Mesenchymal stem cell (in vitro differentiated cells and primary cell): ENCODE measurements at regions not wholly inside any gene's neighbourhood (a gene's known extent, or its start where the extent isn't known, plus 50 kb on each side); places are given as distances from the start of the nearest gene placed in this dataset.

Source experiments
- DNase-seq: peaks from one replicate; pipeline ENCODE4 v3.0.0-alpha.2; 2013
- H2AFZ ChIP-seq: one replicate; pipeline ENCODE4 v1.6.1; 2013; ENCODE audit warnings: low read depth, mild to moderate bottlenecking, control low read depth, inconsistent platforms, low read length, moderate library complexity
- H2AK5ac ChIP-seq: 2 replicates; pipeline ENCODE4 v1.6.1; 2013; ENCODE audit warnings: low read length, moderate library complexity, mild to moderate bottlenecking, inconsistent platforms; ENCODE audit not compliant: severe bottlenecking
- H2BK120ac ChIP-seq: one replicate; pipeline ENCODE4 v1.6.1; 2013; ENCODE audit warnings: low read depth, mild to moderate bottlenecking, inconsistent platforms, low read length, moderate library complexity
- H2BK12ac ChIP-seq, 2 experiments: one replicate each; pipeline ENCODE4 v1.6.1; 2013; ENCODE audit warnings: inconsistent platforms in 2 of 2, low read length in 2 of 2, mild to moderate bottlenecking in 2 of 2, moderate library complexity in 2 of 2, control low read depth in 1 of 2
- H2BK15ac ChIP-seq: one replicate; pipeline ENCODE4 v1.6.1; 2013; ENCODE audit warnings: mild to moderate bottlenecking, low read depth, inconsistent platforms; ENCODE audit not compliant: poor library complexity, severe bottlenecking
- H2BK5ac ChIP-seq: 2 replicates; pipeline ENCODE4 v1.6.1; 2013; ENCODE audit warnings: low read depth, mild to moderate bottlenecking, low read length, control low read depth, inconsistent platforms; ENCODE audit not compliant: poor library complexity, severe bottlenecking
- H3K14ac ChIP-seq, 2 experiments: one replicate each; pipeline ENCODE4 v1.6.1; 2013; ENCODE audit warnings: inconsistent platforms in 2 of 2, low read length in 2 of 2, control low read depth in 1 of 2, mild to moderate bottlenecking in 1 of 2, moderate library complexity in 1 of 2
- H3K18ac ChIP-seq, 2 experiments: one replicate each; pipeline ENCODE4 v1.6.1; 2013; ENCODE audit warnings: inconsistent platforms in 2 of 2, low read length in 2 of 2, control low read depth in 1 of 2, low read depth in 1 of 2, mild to moderate bottlenecking in 1 of 2
- H3K23ac ChIP-seq, 2 experiments: one replicate each; pipeline ENCODE4 v1.6.1; 2013; ENCODE audit warnings: inconsistent platforms in 2 of 2, low read length in 2 of 2, mild to moderate bottlenecking in 2 of 2, moderate library complexity in 2 of 2, control low read depth in 1 of 2
- H3K27ac ChIP-seq: 2 replicates; pipeline ENCODE4 v1.5.1; 2013; ENCODE audit warnings: mild to moderate bottlenecking, moderate library complexity, low read length, control low read depth, inconsistent platforms; ENCODE audit not compliant: poor library complexity, severe bottlenecking
- H3K27me3 ChIP-seq, 2 experiments: 2 replicates each; pipeline versions ENCODE4 v1.6.1 to v1.7.0; 2013; ENCODE audit warnings: low read length in 2 of 2, mild to moderate bottlenecking in 2 of 2, moderate library complexity in 2 of 2, control low read depth in 1 of 2, inconsistent platforms in 1 of 2; ENCODE audit not compliant: control insufficient read depth in 1 of 2, insufficient read depth in 1 of 2
- H3K36me3 ChIP-seq, 2 experiments: 2 replicates each; pipeline versions ENCODE4 v1.6.1 to v1.7.0; 2013; ENCODE audit warnings: low read length in 2 of 2, control low read depth in 1 of 2, inconsistent platforms in 1 of 2, low read depth in 1 of 2, mild to moderate bottlenecking in 1 of 2; ENCODE audit not compliant: insufficient read depth in 2 of 2, control insufficient read depth in 1 of 2
- H3K4ac ChIP-seq, 2 experiments: one replicate each; pipeline ENCODE4 v1.6.1; 2013; ENCODE audit warnings: inconsistent platforms in 2 of 2, low read length in 2 of 2, mild to moderate bottlenecking in 2 of 2, moderate library complexity in 2 of 2, control low read depth in 1 of 2, low read depth in 1 of 2
- H3K4me1 ChIP-seq: 2 replicates; pipeline ENCODE4 v1.6.1; 2013; ENCODE audit warnings: low read depth, low read length, control low read depth; ENCODE audit not compliant: control insufficient read depth, insufficient read depth
- H3K4me2 ChIP-seq: 2 replicates; pipeline ENCODE4 v1.6.1; 2013; ENCODE audit warnings: low read length, mild to moderate bottlenecking, inconsistent platforms; ENCODE audit not compliant: poor library complexity, severe bottlenecking
- H3K4me3 ChIP-seq, 2 experiments: 2 replicates each; pipeline versions ENCODE4 v1.5.1 to v1.7.0; 2013; ENCODE audit warnings: low read length in 2 of 2, mild to moderate bottlenecking in 2 of 2, control low read depth in 1 of 2, low read depth in 1 of 2; ENCODE audit not compliant: insufficient read depth in 1 of 2
- H3K79me1 ChIP-seq: replicated peaks from 2 replicates; pipeline ENCODE4 v1.6.1; 2013; ENCODE audit warnings: mild to moderate bottlenecking, control low read depth, low read length, inconsistent platforms; ENCODE audit not compliant: poor library complexity, severe bottlenecking
- H3K9ac ChIP-seq: 2 replicates; pipeline ENCODE4 v1.7.0; 2013; ENCODE audit warnings: mild to moderate bottlenecking, low read length, moderate library complexity
- H3K9me3 ChIP-seq: 2 replicates; pipeline ENCODE4 v1.7.0; 2013; ENCODE audit warnings: mild to moderate bottlenecking, low read length; ENCODE audit not compliant: control insufficient read depth
- H4K8ac ChIP-seq: one replicate; pipeline ENCODE4 v1.6.1; 2013; ENCODE audit warnings: inconsistent platforms, mild to moderate bottlenecking, low read length, moderate library complexity
- H4K91ac ChIP-seq: one replicate; pipeline ENCODE4 v1.6.1; 2013; ENCODE audit warnings: mild to moderate bottlenecking, low read length, inconsistent platforms
- WGBS: methylation state at CpG from one replicate; pipeline ENCODE4 v1.1.7; 2013; ENCODE audit warnings: mixed read lengths; 5-methylcytosine and 5-hydroxymethylcytosine counted together

DNA sequence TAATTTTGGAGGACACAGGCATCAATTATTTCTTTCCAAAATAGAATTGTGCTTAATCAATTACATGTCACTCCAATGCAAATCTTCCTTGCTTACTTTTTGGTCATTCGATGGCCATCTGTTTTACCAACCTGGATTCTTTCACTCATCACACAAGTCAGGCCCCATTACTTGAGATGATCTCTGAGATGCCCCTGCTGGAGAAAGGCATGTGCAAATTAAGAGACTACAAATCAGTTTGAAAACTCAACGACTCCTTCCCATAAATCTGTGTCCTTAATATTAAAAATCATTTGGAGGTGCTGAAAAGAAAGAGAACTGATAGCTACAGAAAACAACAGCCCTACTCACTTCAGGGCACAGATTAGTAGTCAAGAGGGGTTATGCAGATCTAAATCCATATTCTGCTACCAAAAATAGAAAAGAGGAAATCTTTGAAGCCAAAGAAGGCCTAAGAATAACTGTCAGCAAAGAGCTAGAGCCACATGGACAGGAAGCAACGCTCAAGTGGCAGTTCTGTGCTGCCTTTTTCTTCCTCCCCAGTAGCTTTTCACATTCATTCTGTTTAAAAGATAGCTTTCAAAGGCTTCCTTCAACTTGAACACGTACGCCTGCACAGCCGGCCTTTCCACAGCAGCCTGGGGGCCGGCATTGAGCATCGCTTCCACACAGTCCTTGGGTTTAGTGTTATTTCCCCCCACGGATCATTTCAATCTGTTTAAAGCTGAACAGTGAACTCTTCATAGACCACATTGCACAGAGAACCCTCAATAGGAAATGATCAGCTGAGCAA is 79.3 kb upstream of the MAP3K1 start:
- H3K23ac ChIP-seq: no peak overlapping the region
- WGBS: 50% methylated on average over 8 of the region's 9 CpGs
- H3K4me3 ChIP-seq: no peak overlapping the region

DNA sequence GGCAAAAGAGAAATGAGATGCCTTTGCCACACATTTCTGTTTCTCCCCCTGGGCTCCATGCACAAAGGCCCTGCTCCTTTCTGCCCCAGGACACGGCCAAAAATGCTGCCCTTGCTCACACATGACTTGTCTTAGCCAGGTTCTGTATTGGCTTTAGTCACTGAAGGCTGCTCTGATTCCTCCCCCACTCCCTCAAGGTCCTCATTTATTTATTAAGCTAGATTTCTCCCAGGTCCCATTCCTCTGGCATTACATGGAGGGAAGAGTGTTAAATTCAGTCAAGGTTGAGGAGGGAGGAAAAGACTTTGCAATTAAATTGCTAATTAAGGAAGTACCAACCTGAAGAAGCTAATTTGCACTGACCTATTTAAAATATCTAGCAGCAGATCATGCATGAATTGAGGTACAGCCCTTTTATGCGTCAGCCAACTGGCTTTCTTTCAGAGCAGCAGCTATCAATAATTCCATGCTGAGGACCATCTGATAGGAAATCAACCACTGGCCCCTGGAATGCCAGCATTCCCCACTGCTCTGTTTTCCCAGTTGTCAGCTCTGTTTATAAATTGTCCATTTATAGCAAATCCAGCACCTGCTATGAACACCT is 81.2 kb upstream of the MAP3K1 start:
- WGBS: 63% methylated on average over 2 of the region's 2 CpGs
- H3K27me3 ChIP-seq: peaks cover 0 to 6% of the 10 kb centered on the region in 2 experiments
- H2BK12ac ChIP-seq: no peak overlapping the region

More for the DNA sequence above, 79.3 kb upstream of the MAP3K1 start:
- H2BK15ac ChIP-seq: peak overlapping the region; percentile 6
- H3K14ac ChIP-seq: no peak overlapping the region
- H3K9me3 ChIP-seq: no peaks in the 10 kb centered on the region
- no peaks in the 10 kb centered on the region for H3K36me3 ChIP-seq
- H2AFZ ChIP-seq: no peak overlapping the region
- H3K27ac ChIP-seq: no peak overlapping the region
- peak overlapping the region in 1 of 2 experiments; percentile 2 for H2BK12ac ChIP-seq
- no peak overlapping the region for H3K4me2 ChIP-seq
- H3K4me1 ChIP-seq: peaks cover 2% of the 10 kb centered on the region
- no peak overlapping the region for H2BK5ac ChIP-seq
- H3K4ac ChIP-seq: peak overlapping the region in 1 of 2 experiments; percentile 40
- H4K8ac ChIP-seq: peak overlapping the region; percentile 63
- DNase-seq: no peak
- no peaks in the 10 kb centered on the region for H3K79me1 ChIP-seq
- no peak overlapping the region for H2BK120ac ChIP-seq
- H4K91ac ChIP-seq: peak overlapping the region; percentile 12
- peak overlapping the region; percentile 13 to 40 for H3K18ac ChIP-seq
- no peak overlapping the region for H2AK5ac ChIP-seq
- H3K27me3 ChIP-seq: peaks cover 0 to 6% of the 10 kb centered on the region in 2 experiments
- H3K9ac ChIP-seq: no peak overlapping the region

DNA sequence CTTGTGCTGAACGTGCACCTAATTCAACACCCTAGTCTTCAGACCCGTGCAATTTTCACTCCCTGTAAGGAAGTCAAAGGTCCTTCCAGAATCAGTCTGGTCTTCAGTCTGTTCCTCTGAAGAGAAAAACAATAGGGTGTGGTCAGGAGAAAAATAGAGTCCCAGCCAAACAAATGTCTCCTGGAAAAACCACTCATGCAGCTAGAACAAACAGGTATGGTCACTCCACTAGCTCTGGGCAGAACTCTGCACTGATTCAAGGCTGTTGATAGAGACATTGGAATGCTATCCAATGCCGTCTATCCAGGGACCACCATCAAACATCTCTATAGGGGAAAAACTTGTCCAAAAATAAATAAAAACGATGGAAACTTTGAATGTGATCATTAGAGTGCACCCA is 81.8 kb upstream of the MAP3K1 start:
- no peaks in the 10 kb centered on the region for H3K9me3 ChIP-seq
- 93% methylated on average over 2 of the region's 4 CpGs for WGBS
- H2BK5ac ChIP-seq: no peak overlapping the region
- no peak overlapping the region for H2BK120ac ChIP-seq
- H3K9ac ChIP-seq: no peak overlapping the region
- no peak overlapping the region for H4K91ac ChIP-seq
- no peak overlapping the region for H2AFZ ChIP-seq
- H3K23ac ChIP-seq: no peak overlapping the region
- no peak overlapping the region for H4K8ac ChIP-seq
- no peak overlapping the region for H2AK5ac ChIP-seq
- no peak overlapping the region for H3K14ac ChIP-seq
- H3K18ac ChIP-seq: no peak overlapping the region
- no peak overlapping the region for H2BK12ac ChIP-seq
- no peak overlapping the region for H3K4me2 ChIP-seq
- H3K79me1 ChIP-seq: no peaks in the 10 kb centered on the region
- H3K4me1 ChIP-seq: peaks cover 2% of the 10 kb centered on the region
- H3K4ac ChIP-seq: no peak overlapping the region
- peaks cover 0 to 8% of the 10 kb centered on the region in 2 experiments for H3K27me3 ChIP-seq
- no peak overlapping the region for H3K27ac ChIP-seq
- no peak for DNase-seq
- no peak overlapping the region for H3K4me3 ChIP-seq
- H2BK15ac ChIP-seq: no peak overlapping the region
- H3K36me3 ChIP-seq: no peaks in the 10 kb centered on the region

More for the DNA sequence above, 81.2 kb upstream of the MAP3K1 start:
- Histone ChIP-seq H3K9ac (no peak overlapping the region), H2BK5ac (no peak overlapping the region), H4K91ac (no peak overlapping the region), H3K14ac (peak overlapping the region in 1 of 2 experiments; percentile 93), H3K4ac (no peak overlapping the region), H2AK5ac (no peak overlapping the region), H2AFZ (no peak overlapping the region), H3K4me2 (no peak overlapping the region), H3K27ac (no peak overlapping the region), H3K23ac (peak overlapping the region in 1 of 2 experiments; percentile 95), H3K9me3 (no peaks in the 10 kb centered on the region), H4K8ac (no peak overlapping the region), H3K79me1 (no peaks in the 10 kb centered on the region), H3K4me3 (no peak overlapping the region), H2BK15ac (no peak overlapping the region), H3K36me3 (no peaks in the 10 kb centered on the region), H2BK120ac (no peak overlapping the region), H3K4me1 (peaks cover 2% of the 10 kb centered on the region), H3K18ac (peak overlapping the region in 1 of 2 experiments; percentile 54)
- no peak for DNase-seq

DNA sequence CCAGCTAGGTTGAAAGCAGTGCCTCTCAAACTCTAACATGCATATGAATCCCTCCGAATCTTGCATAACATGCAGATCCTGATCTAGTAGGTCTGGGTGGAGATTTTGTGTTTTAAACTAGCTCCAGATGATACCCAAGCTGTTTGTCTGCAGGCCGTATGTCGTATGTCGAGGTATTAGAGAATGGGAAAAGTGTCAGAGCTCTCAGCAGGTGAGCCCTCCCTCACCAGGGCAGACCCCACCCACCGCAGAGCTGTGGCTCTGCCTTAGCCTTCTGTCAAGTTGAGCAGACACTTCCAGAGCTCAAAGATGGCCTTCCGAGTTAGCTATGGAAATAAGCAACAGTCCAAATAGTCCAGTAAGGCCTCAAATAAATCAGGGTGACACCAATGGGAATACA is 83.2 kb upstream of the MAP3K1 start:
- Histone ChIP-seq H3K18ac (no peak overlapping the region), H3K36me3 (no peaks in the 10 kb centered on the region), H2AK5ac (no peak overlapping the region), H3K9ac (no peak overlapping the region), H3K4me2 (no peak overlapping the region), H3K4ac (no peak overlapping the region), H2BK5ac (no peak overlapping the region), H4K91ac (no peak overlapping the region), H3K27ac (no peak overlapping the region), H3K14ac (no peak overlapping the region), H3K9me3 (no peaks in the 10 kb centered on the region), H2AFZ (no peak overlapping the region), H4K8ac (no peak overlapping the region), H3K4me3 (no peak overlapping the region), H3K4me1 (peaks cover 2% of the 10 kb centered on the region), H2BK15ac (no peak overlapping the region), H3K79me1 (no peaks in the 10 kb centered on the region), H2BK12ac (no peak overlapping the region), H3K23ac (no peak overlapping the region), H2BK120ac (no peak overlapping the region), H3K27me3 (peaks cover 0 to 10% of the 10 kb centered on the region in 2 experiments)
- WGBS: 79% methylated on average over 6 of the region's 6 CpGs
- DNase-seq: no peak
